Esophagus muscularis mucosa (tissue), 4 donors: ENCODE measurements at regions not wholly inside any gene's neighbourhood (a gene's known extent, or its start where the extent isn't known, plus 50 kb on each side); places are given as distances from the start of the nearest gene placed in this dataset.

ENCODE experiments used
- DNase-seq: peaks from one replicate; pipeline ENCODE4 v3.0.0-alpha.2; 2017; ENCODE audit errors: extremely low spot score
- H3K27ac ChIP-seq, 4 donors: fragments of 200-600 bp; sonication (generic); replicated peaks in 1 of 4; 1 replicate in 3 of 4; 2 replicates in 1 of 4; pipeline ENCODE4 v1.5.1; 2016 to 2019; ENCODE audit warnings: mild to moderate bottlenecking in 1 of 4
- H3K27me3 ChIP-seq, 4 donors: fragments of 200-600 bp; sonication (generic); one replicate each; pipeline versions ENCODE4 v1.5.1 to v1.6.0; 2016 to 2019
- H3K36me3 ChIP-seq, 4 donors: fragments of 200-600 bp; sonication (generic); one replicate each; pipeline ENCODE4 v1.5.1; 2016 to 2019
- H3K4me1 ChIP-seq, 4 donors: fragments of 200-600 bp; sonication (generic); one replicate each; pipeline ENCODE4 v1.5.1; 2016 to 2019
- H3K4me3 ChIP-seq, 4 donors: fragments of 200-600 bp; sonication (generic); 1 replicate in 2 of 4; 2 replicates in 2 of 4; pipeline ENCODE4 v1.5.1; 2016 to 2019; ENCODE audit warnings: mild to moderate bottlenecking in 4 of 4, moderate library complexity in 1 of 4
- H3K9me3 ChIP-seq, 4 donors: fragments of 200-600 bp; sonication (generic); 1 replicate in 3 of 4; 2 replicates in 1 of 4; pipeline ENCODE4 v1.5.1; 2016 to 2019
- EP300 ChIP-seq: sonication (generic); formaldehyde crosslinking; IDR thresholded peaks from one replicate; pipeline ENCODE4 v1.6.1; 2017; ENCODE audit warnings: antibody characterized with exemption
- POLR2A ChIP-seq: fragments of 450-650 bp; IDR thresholded peaks from one replicate; pipeline ENCODE4 v1.6.1; 2017; ENCODE audit warnings: antibody characterized with exemption, moderate library complexity, mild to moderate bottlenecking, low read depth
- POLR2AphosphoS5 ChIP-seq, 2 donors: sonication (generic); formaldehyde crosslinking; IDR thresholded peaks; one replicate each; pipeline ENCODE4 v1.6.1; 2017; ENCODE audit warnings: antibody characterized with exemption in 2 of 2
- WGBS: methylation state at CpG from one replicate; pipeline ENCODE4 v1.1.5; 2018; 5-methylcytosine and 5-hydroxymethylcytosine counted together
- intact Hi-C: fragments of 100-400 bp; cut with DNase I; formaldehyde crosslinking; loops from one replicate; pipeline ENCODE4 v1.15.1; 2023
- TF ChIP-seq, protein P1 (sequence below), 3 experiments: fragments of 200-600 bp in 2 of 3; fragments of 450-650 bp in 1 of 3; sonication (generic) in 2 of 3; IDR thresholded peaks; one replicate each; pipeline ENCODE4 v1.5.1; 2017 to 2019; ENCODE audit warnings: antibody characterized with exemption in 3 of 3, mild to moderate bottlenecking in 2 of 3, moderate library complexity in 1 of 3

DNA sequence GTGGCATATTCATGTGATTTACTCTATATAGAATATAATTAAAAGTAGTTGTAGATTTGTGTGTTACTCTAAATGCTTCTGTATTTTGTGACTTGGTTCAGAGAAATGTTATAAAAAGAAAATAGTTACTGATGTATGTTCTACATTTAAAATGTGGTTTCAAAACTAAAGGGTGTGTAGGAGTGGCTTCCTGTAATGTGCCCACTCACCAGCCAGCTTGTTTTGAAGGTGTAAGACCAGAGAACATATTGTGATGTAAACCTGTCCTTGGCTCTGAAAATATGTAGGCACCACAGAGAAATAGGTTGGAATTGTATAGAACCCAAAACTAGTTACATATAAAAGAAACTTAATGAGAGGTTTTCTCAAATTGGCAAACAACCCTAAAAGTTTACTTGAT is 51.2 kb upstream of the ARRDC3 start:
- Histone ChIP-seq H3K4me3 (no peak overlapping the region), H3K4me1 (peaks cover 0 to 7% (median 0%) of the 10 kb centered on the region in 4 donors), H3K9me3 (peaks cover 0 to 3% (median under 1%) of the 10 kb centered on the region in 4 donors), H3K36me3 (no peaks in the 10 kb centered on the region), H3K27me3 (no peaks in the 10 kb centered on the region), H3K27ac (no peak overlapping the region)
- TF ChIP-seq, protein P1, sequence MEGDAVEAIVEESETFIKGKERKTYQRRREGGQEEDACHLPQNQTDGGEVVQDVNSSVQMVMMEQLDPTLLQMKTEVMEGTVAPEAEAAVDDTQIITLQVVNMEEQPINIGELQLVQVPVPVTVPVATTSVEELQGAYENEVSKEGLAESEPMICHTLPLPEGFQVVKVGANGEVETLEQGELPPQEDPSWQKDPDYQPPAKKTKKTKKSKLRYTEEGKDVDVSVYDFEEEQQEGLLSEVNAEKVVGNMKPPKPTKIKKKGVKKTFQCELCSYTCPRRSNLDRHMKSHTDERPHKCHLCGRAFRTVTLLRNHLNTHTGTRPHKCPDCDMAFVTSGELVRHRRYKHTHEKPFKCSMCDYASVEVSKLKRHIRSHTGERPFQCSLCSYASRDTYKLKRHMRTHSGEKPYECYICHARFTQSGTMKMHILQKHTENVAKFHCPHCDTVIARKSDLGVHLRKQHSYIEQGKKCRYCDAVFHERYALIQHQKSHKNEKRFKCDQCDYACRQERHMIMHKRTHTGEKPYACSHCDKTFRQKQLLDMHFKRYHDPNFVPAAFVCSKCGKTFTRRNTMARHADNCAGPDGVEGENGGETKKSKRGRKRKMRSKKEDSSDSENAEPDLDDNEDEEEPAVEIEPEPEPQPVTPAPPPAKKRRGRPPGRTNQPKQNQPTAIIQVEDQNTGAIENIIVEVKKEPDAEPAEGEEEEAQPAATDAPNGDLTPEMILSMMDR (IDR thresholded peaks at IDR 0.05) = no peak
- no peak for TF ChIP-seq POLR2AphosphoS5 (IDR thresholded peaks at IDR 0.05)
- TF ChIP-seq POLR2A = no peak
- no peak for TF ChIP-seq EP300
- intact Hi-C loops = no loop called here
- DNase-seq = no peak

DNA sequence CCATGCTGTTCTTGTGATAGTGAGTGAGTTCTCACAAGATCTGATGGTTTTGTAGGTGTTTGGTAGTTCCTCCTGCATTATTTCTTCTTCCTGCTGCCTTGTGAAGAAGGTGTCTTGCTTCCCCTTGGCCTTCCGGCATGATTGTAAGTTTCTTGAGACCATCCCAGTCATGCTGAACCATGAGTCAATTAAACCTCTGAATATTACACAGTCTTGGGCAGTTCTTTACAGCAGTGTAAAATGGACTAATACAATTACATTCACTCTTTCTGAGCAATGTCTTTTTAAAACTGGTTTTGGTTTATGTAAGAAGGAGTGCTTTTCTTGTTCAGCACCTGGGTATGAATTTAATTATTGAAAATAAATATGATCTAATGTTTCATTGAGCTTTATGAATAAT is 50.7 kb upstream of the ARRDC3 start:
- Histone ChIP-seq H3K4me1 (peaks cover 0 to 7% (median 0%) of the 10 kb centered on the region in 4 donors), H3K27me3 (no peaks in the 10 kb centered on the region), H3K9me3 (peaks cover 0 to 8% (median 3%) of the 10 kb centered on the region in 4 donors), H3K27ac (no peak overlapping the region), H3K4me3 (no peak overlapping the region), H3K36me3 (no peaks in the 10 kb centered on the region)
- intact Hi-C loops = no loop called here
- DNase-seq = no peak
- TF ChIP-seq, protein P1 (IDR thresholded peaks at IDR 0.05) = no peak
- TF ChIP-seq POLR2AphosphoS5 (IDR thresholded peaks at IDR 0.05) (no peak), EP300 (no peak), POLR2A (no peak)
- 100% methylated on average over 1 of the region's 1 CpG for WGBS
